Uterus (tissue), 2 donors: ENCODE measurements at regions not wholly inside any gene's neighbourhood (a gene's known extent, or its start where the extent isn't known, plus 50 kb on each side); places are given as distances from the start of the nearest gene placed in this dataset.

ENCODE experiments used
- POLR2A ChIP-seq, 2 donors: fragments of 450-650 bp; IDR thresholded peaks; one replicate each; pipeline ENCODE4 v1.6.1; 2016; ENCODE audit warnings: antibody characterized with exemption in 2 of 2, mild to moderate bottlenecking in 1 of 2, moderate library complexity in 1 of 2
- TF ChIP-seq, protein P1 (sequence below), 4 experiments: fragments of 200-600 bp in 2 of 4; fragments of 450-650 bp in 2 of 4; sonication (generic) in 2 of 4; IDR thresholded peaks; one replicate each; pipeline ENCODE4 v1.5.1; 2016 to 2019; ENCODE audit warnings: antibody characterized with exemption in 4 of 4, mild to moderate bottlenecking in 2 of 4, moderate library complexity in 1 of 4

DNA sequence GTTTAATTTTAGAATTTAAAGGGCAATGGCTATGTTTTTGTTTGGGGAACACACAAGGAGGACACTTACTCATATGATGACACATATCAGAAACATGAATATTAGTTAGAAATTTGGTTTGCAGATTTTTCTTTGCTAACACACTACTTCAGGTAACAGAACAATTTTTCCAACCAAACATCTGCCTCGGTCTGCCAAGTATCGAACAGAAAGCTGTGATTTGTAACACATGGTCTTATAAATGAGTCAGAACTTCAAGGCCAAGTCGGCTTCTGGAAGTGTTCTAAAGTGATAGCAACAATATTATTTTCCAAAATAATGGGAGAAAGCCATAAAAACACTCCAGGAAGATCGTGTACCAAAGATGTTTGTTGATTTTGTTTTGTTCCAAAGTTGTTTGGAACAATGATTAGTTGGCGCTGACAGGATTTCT, 75.9 kb upstream of the PMFBP1 start:
- TF ChIP-seq, protein P1, sequence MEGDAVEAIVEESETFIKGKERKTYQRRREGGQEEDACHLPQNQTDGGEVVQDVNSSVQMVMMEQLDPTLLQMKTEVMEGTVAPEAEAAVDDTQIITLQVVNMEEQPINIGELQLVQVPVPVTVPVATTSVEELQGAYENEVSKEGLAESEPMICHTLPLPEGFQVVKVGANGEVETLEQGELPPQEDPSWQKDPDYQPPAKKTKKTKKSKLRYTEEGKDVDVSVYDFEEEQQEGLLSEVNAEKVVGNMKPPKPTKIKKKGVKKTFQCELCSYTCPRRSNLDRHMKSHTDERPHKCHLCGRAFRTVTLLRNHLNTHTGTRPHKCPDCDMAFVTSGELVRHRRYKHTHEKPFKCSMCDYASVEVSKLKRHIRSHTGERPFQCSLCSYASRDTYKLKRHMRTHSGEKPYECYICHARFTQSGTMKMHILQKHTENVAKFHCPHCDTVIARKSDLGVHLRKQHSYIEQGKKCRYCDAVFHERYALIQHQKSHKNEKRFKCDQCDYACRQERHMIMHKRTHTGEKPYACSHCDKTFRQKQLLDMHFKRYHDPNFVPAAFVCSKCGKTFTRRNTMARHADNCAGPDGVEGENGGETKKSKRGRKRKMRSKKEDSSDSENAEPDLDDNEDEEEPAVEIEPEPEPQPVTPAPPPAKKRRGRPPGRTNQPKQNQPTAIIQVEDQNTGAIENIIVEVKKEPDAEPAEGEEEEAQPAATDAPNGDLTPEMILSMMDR (IDR thresholded peaks at IDR 0.05) = no peak
- no peak for TF ChIP-seq POLR2A (IDR thresholded peaks at IDR 0.05)
